Stomach (tissue), 8 donors: ENCODE measurements at regions not wholly inside any gene's neighbourhood (a gene's known extent, or its start where the extent isn't known, plus 50 kb on each side); places are given as distances from the start of the nearest gene placed in this dataset.

Source experiments
- DNase-seq, 2 donors: peaks; one replicate each; pipeline versions ENCODE4 v3.0.0 to v3.0.0-alpha.2; 2013 to 2019
- H3K27ac ChIP-seq, 5 donors: fragments of 200-600 bp in 4 of 5; sonication (generic) in 4 of 5; one replicate each; pipeline ENCODE4 v1.5.1; 2013 to 2019; ENCODE audit warnings: mild to moderate bottlenecking in 1 of 5, moderate library complexity in 1 of 5
- H3K27me3 ChIP-seq, 3 donors: fragments of 200-600 bp; sonication (generic); one replicate each; pipeline ENCODE4 v1.5.1; 2017 to 2019; ENCODE audit warnings: mixed run types in 1 of 3
- H3K36me3 ChIP-seq, 4 donors: fragments of 200-600 bp; sonication (generic); 1 replicate in 3 of 4; 2 replicates in 1 of 4; pipeline ENCODE4 v1.5.1; 2016 to 2019
- H3K4me1 ChIP-seq, 4 donors: fragments of 200-600 bp; sonication (generic); one replicate each; pipeline ENCODE4 v1.5.1; 2016 to 2019
- H3K4me3 ChIP-seq, 4 donors: fragments of 200-600 bp; sonication (generic) in 3 of 4; one replicate each; pipeline ENCODE4 v1.5.1; 2016 to 2019; ENCODE audit warnings: mild to moderate bottlenecking in 1 of 4
- H3K9me3 ChIP-seq, 4 donors: fragments of 200-600 bp; sonication (generic); one replicate each; pipeline ENCODE4 v1.5.1; 2016 to 2019
- EP300 ChIP-seq: sonication (generic); formaldehyde crosslinking; IDR thresholded peaks from one replicate; pipeline ENCODE4 v1.6.1; 2017; ENCODE audit warnings: antibody characterized with exemption
- POLR2A ChIP-seq, 4 donors: fragments of 450-650 bp; IDR thresholded peaks; one replicate each; pipeline ENCODE4 v1.6.1; 2016; ENCODE audit warnings: antibody characterized with exemption in 4 of 4, control low read depth in 2 of 4, mild to moderate bottlenecking in 1 of 4, moderate library complexity in 1 of 4
- POLR2AphosphoS5 ChIP-seq, 3 donors: sonication (generic); formaldehyde crosslinking; IDR thresholded peaks; one replicate each; pipeline ENCODE4 v1.6.1; 2016; ENCODE audit warnings: antibody characterized with exemption in 3 of 3
- WGBS, 5 donors: extraction: QIAGEN DNeasy Blood & Tissue Kit in 3 of 5; methylation state at CpG; one replicate each; pipeline versions ENCODE4 v1.1.5 to v1.1.7; 2013 to 2018; 5-methylcytosine and 5-hydroxymethylcytosine counted together
- intact Hi-C: fragments of 100-400 bp; cut with DNase I; formaldehyde crosslinking; loops from one replicate; pipeline ENCODE4 v1.15.1; 2023; ENCODE audit warnings: low total_unique reads
- TF ChIP-seq, protein P1 (sequence below), 7 experiments: fragments of 450-650 bp in 4 of 7; fragments of 200-600 bp in 3 of 7; sonication (generic) in 3 of 7; IDR thresholded peaks; one replicate each; pipeline ENCODE4 v1.5.1; 2016 to 2019; ENCODE audit warnings: antibody characterized with exemption in 7 of 7, control low read depth in 2 of 7, mild to moderate bottlenecking in 1 of 7
- donor health status: healthy with polysubstance abuse.
- donor health status: Bipolar disorder and iron deficiency.
- donor health status: healthy.

GRCh38 chr11:116503216-116504160 is 269.3 kb downstream of the BUD13 start:
- TF ChIP-seq, protein P1, sequence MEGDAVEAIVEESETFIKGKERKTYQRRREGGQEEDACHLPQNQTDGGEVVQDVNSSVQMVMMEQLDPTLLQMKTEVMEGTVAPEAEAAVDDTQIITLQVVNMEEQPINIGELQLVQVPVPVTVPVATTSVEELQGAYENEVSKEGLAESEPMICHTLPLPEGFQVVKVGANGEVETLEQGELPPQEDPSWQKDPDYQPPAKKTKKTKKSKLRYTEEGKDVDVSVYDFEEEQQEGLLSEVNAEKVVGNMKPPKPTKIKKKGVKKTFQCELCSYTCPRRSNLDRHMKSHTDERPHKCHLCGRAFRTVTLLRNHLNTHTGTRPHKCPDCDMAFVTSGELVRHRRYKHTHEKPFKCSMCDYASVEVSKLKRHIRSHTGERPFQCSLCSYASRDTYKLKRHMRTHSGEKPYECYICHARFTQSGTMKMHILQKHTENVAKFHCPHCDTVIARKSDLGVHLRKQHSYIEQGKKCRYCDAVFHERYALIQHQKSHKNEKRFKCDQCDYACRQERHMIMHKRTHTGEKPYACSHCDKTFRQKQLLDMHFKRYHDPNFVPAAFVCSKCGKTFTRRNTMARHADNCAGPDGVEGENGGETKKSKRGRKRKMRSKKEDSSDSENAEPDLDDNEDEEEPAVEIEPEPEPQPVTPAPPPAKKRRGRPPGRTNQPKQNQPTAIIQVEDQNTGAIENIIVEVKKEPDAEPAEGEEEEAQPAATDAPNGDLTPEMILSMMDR (IDR thresholded peaks at IDR 0.05): no peak
- TF ChIP-seq POLR2A (IDR thresholded peaks at IDR 0.05): no peak
- TF ChIP-seq EP300: no peak
- TF ChIP-seq POLR2AphosphoS5 (IDR thresholded peaks at IDR 0.05): no peak
- DNase-seq: no peak
- WGBS, 5 donors: 84 to 90% (median 87%) methylated on average over 10 of the region's 10 CpGs
- no peaks in the 10 kb centered on the region for H3K36me3 ChIP-seq
- H3K4me3 ChIP-seq: no peak overlapping the region
- intact Hi-C loops: no loop called here
- no peaks in the 10 kb centered on the region for H3K9me3 ChIP-seq
- H3K27me3 ChIP-seq: peaks cover 8 to 98% (median 65%) of the 10 kb centered on the region in 3 donors
- peaks cover 0 to 12% (median 4%) of the 10 kb centered on the region in 4 donors for H3K4me1 ChIP-seq
- no peak overlapping the region for H3K27ac ChIP-seq

GRCh38 chr11:116502641-116503061 is 270.1 kb downstream of the BUD13 start:
- Histone ChIP-seq H3K4me1 (peaks cover 0 to 12% (median 4%) of the 10 kb centered on the region in 4 donors), H3K9me3 (no peaks in the 10 kb centered on the region), H3K4me3 (no peak overlapping the region), H3K36me3 (no peaks in the 10 kb centered on the region), H3K27ac (no peak overlapping the region), H3K27me3 (peaks cover 8 to 96% (median 65%) of the 10 kb centered on the region in 3 donors)
- no peak for TF ChIP-seq POLR2AphosphoS5 (IDR thresholded peaks at IDR 0.05)
- TF ChIP-seq POLR2A (IDR thresholded peaks at IDR 0.05): no peak
- TF ChIP-seq, protein P1 (IDR thresholded peaks at IDR 0.05): no peak
- no peak for TF ChIP-seq EP300
- 77 to 89% (median 84%) methylated on average over 5 to 6 of the region's 6 CpGs for WGBS, 5 donors
- intact Hi-C loops: no loop called here
- no peak for DNase-seq

DNA sequence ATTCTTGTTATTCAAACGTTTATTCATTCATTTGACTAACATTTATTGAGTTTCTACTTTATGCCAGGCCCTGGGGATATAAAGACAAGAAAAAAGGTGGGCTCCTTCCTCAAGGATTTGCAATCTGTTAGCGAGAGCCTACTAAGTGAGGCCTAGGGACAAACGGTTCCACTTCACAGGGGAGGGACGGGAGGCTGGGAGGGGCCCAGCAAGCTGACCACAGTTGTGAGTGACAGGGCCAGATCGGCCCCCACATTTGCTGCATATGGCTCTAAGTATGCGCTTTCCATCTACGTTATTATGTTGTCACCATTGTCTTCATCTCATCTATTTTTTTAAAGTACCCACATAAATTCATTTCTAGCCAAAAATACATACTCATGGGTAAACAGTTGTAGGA is 271.1 kb downstream of the BUD13 start:
- no peak for DNase-seq
- H3K27ac ChIP-seq: no peak overlapping the region
- peaks cover 0 to 12% (median 4%) of the 10 kb centered on the region in 4 donors for H3K4me1 ChIP-seq
- peaks cover 8 to 87% (median 59%) of the 10 kb centered on the region in 3 donors for H3K27me3 ChIP-seq
- TF ChIP-seq POLR2AphosphoS5 (IDR thresholded peaks at IDR 0.05): no peak
- TF ChIP-seq POLR2A (IDR thresholded peaks at IDR 0.05): no peak
- no peak for TF ChIP-seq EP300
- TF ChIP-seq, protein P1 (IDR thresholded peaks at IDR 0.05): no peak
- no peaks in the 10 kb centered on the region for H3K36me3 ChIP-seq
- H3K9me3 ChIP-seq: no peaks in the 10 kb centered on the region
- 47 to 59% (median 53%) methylated on average over 7 of the region's 7 CpGs for WGBS, 5 donors
- intact Hi-C loops: no loop called here
- H3K4me3 ChIP-seq: no peak overlapping the region

DNA sequence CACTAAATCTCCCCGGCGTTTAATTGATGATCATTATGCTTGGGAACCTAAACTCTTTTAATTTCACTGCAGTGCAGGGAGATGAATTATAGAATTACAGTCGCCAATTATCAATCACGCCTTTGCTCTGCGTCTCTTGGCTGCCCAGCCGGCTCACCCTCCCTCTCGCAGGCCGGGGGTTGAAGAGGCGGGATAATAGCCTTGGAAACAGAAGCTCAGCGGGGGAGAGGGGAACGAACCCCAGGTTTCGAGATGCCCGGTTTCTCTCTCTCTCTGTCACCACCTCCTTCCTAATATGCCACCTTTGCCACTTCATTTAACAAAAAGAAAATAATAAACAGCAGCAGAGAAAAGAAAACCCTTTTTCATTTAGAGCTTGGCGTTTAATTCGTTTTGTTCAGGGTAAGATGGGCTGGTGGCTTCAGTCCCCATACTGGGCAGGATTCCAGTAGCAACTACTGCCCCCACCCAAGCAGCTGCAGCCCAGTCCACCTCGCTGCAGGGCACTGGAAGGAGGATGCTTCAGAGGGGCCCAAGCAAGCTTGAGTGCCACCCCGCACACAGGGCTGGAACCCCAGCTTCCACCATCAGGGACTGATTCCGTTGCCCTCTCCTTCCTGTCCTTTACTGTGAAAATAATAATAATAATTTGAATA is 271.7 kb downstream of the BUD13 start:
- H3K27me3 ChIP-seq: peaks cover 8 to 81% (median 54%) of the 10 kb centered on the region in 3 donors
- TF ChIP-seq EP300: no peak
- TF ChIP-seq POLR2A (IDR thresholded peaks at IDR 0.05): no peak
- TF ChIP-seq, protein P1 (IDR thresholded peaks at IDR 0.05): no peak
- no peak for TF ChIP-seq POLR2AphosphoS5 (IDR thresholded peaks at IDR 0.05)
- no peak overlapping the region for H3K4me3 ChIP-seq
- H3K4me1 ChIP-seq: peaks cover 0 to 12% (median 4%) of the 10 kb centered on the region in 4 donors
- no peaks in the 10 kb centered on the region for H3K9me3 ChIP-seq
- intact Hi-C loops: no loop called here
- no peak for DNase-seq
- H3K27ac ChIP-seq: no peak overlapping the region
- no peaks in the 10 kb centered on the region for H3K36me3 ChIP-seq
- WGBS, 5 donors: 11 to 23% (median 15%) methylated on average over 18 of the region's 18 CpGs
